HuH-7.5 (cell line): ENCODE measurements at regions not wholly inside any gene's neighbourhood (a gene's known extent, or its start where the extent isn't known, plus 50 kb on each side); places are given as distances from the start of the nearest gene placed in this dataset.
"Not testable (repeated sequence)": the region's sequence is repeated elsewhere in the genome, so short reads cannot be mapped to it uniquely, and the experiment has no call there.

ENCODE experiments used
- DNase-seq: peaks from one replicate; pipeline ENCODE4 v3.0.0; 2011; ENCODE audit warnings: low spot score

DNA sequence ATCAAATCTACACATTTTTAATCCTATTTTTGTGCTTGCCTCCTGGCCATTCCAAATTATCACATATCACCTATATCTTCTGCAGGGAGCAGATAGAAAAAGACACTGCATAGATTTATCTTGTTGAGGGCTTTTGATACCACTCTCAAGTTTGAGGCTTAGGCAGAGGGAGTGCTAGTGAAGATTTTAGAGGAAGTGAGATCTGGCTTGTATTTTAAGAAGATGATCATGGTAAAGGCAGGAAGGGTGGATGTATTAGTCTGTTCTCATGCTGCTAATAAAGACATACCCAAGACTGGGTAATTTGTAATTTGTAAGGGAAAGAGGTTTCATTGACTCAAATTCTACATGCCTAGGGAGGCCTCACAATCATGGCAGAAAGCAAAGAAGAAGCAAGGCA lies 220.9 kb upstream of the TUT7 start:
- no peak for DNase-seq

DNA sequence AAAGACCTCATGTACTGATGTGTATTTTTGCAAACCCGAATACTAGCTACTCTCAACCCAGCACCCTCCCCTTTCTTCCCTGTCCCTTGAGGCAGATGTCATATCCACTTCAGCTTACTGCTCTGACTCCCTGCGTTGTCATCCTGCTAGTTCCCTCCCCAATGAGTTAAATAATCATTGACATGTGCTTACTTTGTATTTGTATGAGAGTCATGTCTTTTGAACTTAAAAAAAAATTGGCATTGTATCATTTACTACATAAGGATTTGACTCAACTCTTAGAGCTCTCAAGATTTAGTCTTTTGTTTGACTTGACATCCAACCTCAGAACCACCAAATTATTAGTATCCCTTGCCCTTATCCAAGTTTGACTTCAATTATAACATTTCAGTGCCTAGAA lies 219.7 kb upstream of the TUT7 start:
- DNase-seq = no peak

DNA sequence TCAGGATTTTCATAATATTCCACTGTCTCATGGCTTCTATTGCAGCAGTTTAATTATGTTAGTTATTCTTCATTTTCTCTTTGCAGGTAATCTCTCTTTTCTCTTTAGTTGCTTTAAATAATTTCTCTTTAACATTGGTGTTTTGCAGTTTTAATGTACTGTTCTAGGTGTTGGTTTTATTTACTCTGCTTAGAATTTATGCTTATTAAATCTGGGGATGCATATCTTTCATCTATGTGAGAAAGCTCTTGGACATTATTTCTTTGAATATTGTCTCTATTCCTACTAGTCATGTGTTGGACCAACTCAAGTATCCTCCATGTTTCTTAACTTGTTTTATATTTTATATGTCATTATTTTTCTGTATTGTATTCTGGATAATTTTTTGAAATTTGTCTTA lies 218.7 kb upstream of the TUT7 start:
- no peak for DNase-seq

DNA sequence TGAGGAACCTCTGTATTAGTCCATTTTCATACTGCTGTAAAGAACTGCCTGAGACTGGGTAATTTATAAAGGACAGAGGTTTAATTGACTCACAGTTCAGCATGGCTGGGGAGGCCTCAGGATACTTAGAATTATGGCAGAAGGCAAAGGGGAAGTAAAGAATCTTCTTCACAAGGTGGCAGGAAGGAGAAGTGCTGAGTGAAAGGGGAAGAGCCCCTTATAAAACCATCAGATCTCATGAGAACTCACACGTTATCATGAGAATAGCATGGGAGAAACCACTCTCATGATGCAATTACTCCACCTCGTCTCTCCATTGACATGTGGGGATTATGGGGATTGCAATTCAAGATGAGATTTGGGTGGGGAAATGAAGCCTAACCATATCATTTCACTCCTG lies 211.4 kb upstream of the TUT7 start:
- DNase-seq = not testable (repeated sequence)

DNA sequence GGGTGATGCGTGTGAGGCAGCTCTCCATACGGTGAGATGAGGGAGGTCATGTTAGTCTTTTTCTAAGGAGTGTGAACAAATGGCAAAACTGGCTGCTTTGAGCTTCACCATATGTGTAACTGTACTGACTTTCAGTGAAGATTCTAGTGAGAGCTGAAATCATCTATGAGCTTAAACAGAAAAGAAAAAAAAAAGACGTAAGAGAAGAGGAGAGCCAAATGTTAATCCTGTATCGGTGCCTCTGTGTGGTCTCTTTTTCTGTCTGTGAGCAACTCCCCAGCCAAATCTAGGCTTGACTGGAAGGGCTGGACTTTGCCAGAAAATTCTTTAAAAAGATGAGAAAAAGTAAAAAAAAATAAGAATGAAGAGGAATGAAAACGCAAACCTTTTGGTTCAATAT lies 209.7 kb upstream of the TUT7 start:
- no peak for DNase-seq

DNA sequence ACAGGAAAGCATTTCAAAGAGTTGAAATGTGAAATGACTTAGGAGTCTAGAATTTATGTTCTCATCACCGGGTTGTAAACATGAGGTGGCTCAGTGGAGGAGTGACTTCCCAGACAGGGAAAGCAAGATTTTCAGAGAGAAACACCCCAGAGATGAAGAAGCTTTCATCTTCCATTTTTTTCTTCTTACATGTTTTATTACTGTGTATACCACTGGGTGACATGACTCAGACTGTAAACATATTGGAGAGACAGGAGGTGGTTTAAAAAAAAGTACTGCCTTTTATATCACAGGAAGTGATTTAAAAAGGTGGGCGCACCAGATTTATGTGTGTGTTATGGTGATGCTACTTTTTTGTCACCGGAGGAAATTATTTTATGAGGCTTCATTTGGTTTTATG lies 209.1 kb upstream of the TUT7 start:
- DNase-seq = no peak

DNA sequence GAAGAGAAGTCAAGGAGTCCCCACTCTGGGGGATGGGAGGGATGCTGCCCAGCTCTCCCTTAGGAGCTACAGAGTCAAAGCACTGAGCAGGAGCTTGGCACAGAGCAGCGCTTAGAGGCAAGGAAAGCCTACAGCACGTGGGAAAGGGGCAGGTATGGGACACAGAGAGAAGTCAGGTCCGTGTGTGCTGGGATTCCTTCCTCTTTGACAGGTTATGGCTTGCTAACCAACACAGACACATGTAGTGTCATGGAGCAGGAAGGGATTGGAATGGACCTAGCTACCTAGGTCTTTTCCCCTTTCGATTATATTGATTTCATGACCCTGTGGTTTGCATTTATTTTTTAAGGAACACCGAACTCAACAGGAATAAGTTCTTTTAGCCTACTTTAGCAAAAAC lies 208.5 kb upstream of the TUT7 start:
- no peak for DNase-seq

DNA sequence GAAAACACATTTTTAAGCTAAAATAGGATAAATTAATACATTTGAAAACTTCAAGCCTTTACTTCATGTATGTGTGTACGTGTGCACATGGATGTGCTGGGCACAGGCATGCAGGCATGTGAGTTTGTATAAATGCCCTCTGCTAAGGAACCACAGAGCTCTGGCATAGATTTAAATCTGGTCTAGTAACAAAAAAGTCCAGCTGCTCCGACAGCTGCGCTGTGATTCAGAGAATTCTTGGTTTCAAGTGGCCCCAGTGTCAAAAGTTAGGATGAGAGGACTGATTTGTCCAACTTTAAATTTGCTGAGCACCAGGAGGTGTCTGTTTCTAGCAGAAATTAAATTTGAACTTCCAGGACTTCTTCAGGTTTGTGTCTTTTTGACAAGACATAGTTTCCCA lies 203.7 kb upstream of the TUT7 start:
- DNase-seq = no peak

DNA sequence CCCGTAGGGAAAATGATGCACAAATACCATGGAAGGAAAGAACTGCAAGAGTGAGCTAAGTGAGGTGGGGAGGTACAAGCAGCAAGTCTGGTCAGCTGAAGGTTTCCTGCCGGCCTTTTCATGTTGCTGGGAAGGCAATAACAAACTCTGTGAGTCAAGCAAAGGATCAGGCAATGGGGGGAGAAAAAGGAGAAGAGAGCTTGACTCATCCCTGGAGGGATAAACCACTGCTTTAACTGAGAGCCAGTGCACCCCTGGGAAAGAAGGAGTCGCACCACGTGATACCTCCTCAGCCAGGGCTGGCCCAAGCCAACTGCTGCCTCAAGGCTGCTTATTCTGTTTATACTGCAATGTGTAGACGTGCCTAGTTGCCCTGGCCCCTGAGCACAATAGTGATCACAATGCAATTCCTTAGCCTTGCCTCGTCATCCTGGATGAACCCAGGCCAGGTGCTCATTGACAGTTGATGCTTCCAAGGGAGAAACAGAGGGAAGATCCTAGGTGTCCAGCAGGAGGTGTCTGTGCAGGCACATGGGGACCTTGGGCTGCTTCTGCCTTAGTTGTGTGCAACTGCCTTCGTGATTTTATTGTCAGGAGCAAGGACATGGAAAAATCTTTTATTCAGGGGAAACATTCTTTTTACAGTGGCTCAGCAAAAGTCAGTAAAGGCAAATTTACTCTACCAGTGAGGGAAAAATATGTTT lies 203.0 kb upstream of the TUT7 start:
- DNase-seq = no peak

DNA sequence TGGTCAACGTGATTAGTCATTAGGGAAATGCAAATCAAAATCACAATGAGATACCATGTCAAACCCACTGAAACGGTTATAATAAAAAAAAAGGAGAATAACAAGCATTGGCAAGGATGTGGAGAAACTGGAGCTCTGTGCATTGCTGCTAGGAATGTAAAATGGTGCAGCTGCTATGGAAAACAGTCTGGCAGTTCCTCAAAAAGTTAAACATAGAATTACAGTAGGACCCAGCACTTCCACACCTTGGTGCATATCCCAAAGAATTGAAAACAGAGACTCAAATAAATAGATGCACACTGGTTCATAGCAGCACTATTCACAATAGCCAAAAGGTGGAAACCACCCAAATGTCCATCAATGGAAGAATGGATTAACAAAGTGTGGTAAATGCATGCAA lies 201.5 kb upstream of the TUT7 start:
- DNase-seq = no peak

DNA sequence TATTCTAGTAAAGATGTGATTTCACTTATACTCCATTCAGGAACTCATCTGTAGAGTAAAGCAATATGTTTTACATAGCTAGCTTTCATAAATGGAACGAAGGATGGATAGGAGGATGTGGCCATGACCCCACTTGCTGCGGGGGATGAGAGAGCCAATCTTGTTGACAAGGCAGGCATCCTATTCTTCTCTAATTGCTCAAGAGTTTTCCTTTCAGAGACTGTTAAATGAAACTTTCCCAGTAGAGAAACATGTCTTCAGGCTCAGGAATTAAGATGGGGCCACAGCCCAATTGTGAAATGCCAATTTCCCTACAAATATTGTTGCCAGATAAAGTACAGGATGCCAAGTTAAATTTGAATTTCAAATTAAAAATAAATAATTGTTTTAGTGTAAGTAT lies 196.2 kb upstream of the TUT7 start:
- no peak for DNase-seq

DNA sequence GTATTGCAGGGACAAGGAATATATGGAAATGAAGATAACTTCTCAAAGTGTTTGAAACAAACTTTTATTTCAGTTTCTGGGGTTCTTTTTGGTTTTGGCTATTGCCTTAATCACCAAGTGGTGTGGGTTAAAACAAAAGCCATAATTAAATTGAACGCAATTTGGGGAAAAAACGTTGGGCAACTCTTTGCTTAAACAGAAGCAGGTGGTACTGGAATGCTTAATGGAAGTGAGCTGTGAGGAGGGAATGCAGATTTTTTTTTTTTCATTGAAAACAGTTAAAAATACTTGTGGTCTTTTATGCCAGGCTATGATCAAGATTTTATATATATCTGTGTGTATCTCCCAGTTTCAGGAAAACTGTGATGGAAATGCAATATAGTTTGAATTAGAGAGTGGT lies 195.7 kb upstream of the TUT7 start:
- DNase-seq = no peak

DNA sequence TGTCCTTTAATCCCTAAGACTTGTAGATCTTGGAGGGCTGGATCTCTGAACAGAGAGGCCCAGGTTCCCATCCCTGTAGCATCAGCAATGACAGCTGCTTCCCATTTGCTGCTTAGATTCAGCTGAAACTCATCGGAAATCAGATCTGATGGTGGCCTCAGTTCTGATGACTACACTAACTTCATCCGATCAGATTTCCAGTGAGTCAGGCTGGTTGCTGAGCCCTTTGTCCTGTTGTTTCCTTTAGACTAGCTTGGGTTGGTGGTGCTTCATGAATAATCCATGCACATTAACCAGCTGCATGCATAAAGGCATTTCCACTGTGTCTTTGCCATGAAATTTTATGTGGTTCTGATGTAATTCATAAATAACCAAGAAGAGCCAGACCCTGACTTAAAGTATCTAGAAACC lies 195.2 kb upstream of the TUT7 start:
- DNase-seq = no peak

DNA sequence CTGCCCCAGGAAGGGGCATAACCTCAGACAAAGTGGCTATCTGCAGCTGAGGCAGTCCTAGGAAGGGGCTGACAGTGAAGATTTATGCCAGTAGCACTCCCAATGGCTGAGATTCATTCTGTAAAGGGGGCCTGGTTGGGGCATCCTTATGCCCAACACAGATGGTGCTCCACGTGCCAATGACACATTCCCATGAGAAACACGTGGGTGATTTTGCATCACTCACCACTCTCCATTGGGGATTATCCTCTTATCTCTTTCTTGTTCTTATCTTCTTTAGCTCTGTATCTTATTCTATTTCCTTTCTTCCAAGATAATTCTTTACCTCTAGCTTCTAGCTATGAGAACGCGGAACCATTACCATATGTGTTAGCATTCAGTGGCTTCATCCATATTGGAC lies 194.0 kb upstream of the TUT7 start:
- DNase-seq = no peak

DNA sequence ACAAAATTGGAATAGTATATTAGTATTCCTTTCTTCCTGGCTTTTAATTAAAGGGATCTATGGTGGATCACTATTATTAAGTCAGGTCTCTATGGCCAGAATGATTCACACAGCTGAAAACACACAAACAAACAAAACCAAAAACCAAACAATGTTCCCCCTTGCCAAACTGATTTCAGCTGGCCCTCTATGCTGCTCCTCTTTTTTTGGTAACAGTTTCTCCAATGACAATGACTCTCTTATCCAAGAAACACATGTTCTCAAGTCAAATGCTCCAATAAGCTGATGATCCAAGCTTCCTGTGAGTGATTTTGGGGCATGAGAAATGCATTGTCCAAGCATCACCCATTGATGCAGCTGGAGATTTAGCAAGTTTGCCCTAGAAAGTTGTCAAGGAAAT lies 193.4 kb upstream of the TUT7 start:
- no peak for DNase-seq

DNA sequence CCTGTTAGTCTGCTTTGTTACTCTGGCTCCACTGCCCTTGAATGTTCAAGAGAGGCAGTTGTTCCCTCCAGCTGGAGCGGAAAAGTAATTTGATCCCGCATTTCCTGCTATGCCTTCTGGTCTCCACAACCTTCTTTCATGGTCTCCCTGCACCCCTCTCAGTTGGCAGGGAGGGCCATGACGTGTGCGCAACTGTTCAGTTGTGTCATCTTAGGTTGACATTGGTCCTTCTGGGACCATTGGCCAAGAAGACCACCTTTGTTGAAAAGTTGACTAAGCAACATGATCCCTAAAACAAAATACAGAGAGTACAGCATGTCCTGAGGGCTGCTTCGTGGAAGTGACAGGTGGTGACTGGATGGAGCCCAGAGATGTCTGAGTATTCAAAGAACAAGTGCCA lies 192.5 kb upstream of the TUT7 start:
- DNase-seq = no peak

DNA sequence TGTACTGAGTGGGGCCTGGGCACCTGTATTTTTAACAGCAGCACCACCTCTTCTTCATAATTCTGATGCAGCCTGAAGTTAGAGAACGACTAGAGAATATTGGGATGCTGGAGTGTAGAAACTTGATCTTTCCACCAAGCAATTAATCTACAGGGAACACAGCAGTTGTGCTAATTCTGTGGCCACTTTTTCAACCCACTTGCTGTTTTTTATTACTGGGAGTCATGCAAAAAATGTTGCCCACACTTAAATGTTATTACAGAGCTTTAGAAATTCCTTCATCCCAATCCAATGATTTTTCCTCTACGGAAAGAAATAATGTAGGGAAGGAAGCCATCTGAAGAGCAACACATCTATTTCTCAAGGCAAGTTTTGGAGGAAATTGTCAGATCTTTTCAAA lies 190.9 kb upstream of the TUT7 start:
- no peak for DNase-seq

DNA sequence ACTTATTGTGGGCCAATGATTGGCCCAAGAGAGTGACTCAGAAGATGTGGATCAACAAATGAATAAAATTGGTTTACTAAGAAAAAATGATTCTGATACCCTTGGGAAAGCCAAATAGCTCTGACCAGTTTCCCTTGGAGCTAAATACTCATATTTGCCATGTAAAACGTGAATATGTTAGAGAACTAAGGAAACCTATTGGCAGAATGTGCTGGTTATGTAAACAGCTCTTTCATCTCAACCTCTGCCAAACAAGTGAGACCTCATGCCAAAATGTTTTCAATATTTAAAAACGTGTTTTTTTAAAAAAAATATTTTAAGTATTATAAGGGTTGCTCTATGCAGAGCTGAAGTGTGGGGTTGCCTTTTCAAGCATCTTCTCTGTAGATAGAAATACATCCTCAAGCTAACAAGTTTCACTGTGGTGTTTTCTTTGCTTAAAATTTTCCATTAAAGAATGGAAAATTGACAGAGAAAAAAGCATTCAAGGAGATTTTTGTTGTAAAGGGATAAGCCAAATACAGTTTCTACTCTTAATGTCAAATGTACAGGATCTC lies 186.9 kb upstream of the TUT7 start:
- DNase-seq = no peak

DNA sequence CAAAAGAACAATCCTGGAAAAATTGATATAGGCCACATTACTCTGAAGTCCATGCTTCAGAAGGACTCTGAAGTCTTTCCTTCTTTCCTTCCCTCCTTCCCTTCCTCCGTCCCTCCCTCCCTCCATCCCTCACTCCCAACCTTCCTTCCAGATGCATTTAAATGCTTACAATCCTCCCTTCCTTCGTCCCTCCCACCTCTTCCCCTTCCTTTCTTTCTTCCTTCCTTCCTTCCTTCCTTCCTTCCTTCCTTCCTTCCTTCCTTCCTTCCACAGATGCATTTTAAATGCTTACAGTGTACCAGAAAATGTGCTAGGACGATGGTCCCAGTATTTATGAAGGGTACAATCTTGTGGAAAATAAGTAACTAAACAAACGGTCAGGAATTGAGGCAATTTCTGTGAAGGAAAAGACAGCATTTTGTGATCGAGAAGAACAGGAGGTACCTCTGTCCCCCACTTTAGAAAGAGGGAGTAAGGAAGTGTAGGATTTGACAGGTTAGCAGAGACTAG lies 181.3 kb upstream of the TUT7 start:
- DNase-seq = no peak

DNA sequence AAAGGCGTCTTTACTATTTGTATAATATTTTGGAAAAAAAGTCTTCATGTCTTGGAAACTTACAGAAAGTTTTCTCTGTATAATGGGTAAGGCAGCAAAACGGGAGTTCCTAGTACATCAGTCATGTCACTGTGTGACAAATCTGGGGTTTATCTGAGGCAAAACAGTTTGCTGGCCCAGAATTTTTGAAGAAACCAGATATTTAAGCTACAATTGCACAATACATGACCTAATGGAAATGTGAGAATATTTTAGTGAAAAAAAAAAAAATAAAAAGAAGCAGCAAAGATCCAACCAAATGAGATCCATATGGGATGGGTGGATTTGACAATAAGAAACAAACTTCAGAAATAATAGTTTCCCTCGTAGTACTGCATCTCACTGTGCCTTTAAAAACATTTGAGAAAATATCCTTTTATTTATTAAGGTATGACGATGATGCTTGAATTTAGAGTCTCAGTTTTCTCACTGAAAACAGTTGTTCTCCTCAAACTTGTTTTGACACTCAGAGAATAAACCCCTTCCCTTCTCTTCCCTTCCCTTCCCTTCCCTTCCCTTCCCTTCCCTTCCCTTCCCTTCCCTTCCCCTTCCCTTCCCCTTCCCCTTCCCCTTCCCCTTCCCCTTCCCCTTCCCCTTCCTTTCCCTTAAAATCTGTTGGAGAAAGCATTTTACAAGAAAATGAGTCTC lies 180.5 kb upstream of the TUT7 start:
- DNase-seq = no peak

DNA sequence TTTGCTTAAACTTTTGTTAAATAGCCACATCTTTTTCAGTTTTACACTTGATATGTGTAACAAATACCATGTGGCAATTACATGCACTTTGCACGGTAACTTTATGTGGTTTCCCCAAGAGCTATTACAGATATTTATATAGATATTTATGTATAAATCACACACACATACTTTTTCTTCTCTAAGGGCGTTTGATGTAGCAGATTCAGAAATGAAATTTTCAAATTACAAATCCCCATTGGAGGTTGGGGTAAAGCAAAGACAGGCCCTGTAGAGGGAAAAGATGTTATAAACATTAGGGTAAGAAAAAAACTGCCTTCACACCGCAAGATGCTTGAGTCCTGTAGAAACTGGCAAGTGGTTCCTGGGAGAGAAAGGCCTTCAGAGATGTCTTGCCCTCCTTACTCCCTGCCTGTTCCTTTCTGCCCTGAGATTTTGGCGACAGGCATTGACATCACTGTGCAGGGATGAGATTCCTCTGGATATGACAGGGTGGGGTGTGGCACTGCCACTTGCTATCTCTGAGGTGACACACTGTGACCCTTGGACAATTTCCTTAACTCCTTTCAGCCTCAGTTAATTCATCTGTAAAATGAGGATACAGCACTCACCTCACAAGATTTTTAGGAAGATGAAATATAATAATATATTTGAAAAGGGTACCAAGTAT lies 177.9 kb upstream of the TUT7 start:
- no peak for DNase-seq

DNA sequence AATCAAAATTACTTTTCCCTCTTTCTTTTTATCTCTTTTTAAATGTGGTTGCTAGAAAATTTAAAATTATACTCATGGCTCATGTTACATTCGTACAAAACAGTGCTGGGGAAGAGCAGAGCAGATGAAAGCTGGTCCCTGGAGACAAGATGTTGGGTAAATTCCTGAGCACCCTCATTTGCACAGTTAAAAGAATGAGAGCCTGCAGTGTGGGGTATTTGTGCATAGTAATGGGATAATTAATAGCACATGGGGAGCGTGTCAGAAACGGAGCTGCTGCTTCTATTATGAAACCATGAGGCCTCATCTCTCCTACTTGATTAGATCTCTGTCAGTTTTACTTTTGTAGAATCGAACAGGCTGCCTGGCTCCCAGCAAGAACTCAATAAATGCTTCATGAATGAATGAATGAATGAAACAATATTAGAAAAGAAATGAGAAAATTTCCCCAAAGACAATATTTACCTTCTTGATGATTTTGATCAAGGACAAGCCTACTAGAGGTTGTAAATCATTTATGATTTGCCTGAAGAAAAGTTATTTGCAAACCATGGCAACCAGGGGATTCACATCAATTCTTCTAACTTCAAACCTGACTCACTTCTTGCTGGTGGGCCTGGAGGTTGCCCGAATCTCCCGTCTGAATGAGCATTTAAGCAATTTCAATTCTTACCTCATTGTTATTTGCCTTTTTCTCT lies 177.2 kb upstream of the TUT7 start:
- DNase-seq = no peak
